GM12878 (cell line): ENCODE measurements at regions not wholly inside any gene's neighbourhood (a gene's known extent, or its start where the extent isn't known, plus 50 kb on each side); places are given as distances from the start of the nearest gene placed in this dataset.

Experiments used
- MTA3 ChIP-seq: IDR thresholded peaks from 2 replicates; pipeline ENCODE4 v1.6.1; 2012; ENCODE audit warnings: low read length, inconsistent platforms, borderline replicate concordance
- MYB ChIP-seq: fragments of 150-350 bp; IDR thresholded peaks from 2 replicates; pipeline ENCODE4 v1.6.1; 2014; ENCODE audit warnings: mild to moderate bottlenecking, low read depth, low read length, borderline replicate concordance
- MYC ChIP-seq: IDR thresholded peaks from 2 replicates; pipeline ENCODE4 v1.6.1; 2011; ENCODE audit warnings: mild to moderate bottlenecking, low read length, moderate library complexity, inconsistent platforms; ENCODE audit not compliant: insufficient read depth, insufficient replicate concordance, insufficient read length, severe bottlenecking
- POLR2AphosphoS5 ChIP-seq: IDR thresholded peaks from 2 replicates; pipeline ENCODE4 v1.6.1; 2011; ENCODE audit warnings: mild to moderate bottlenecking, low read length, inconsistent platforms
- REST ChIP-seq: IDR thresholded peaks from 2 replicates; pipeline ENCODE4 v1.6.1; 2012; ENCODE audit warnings: mild to moderate bottlenecking, low read depth, low read length
- SMAD1 ChIP-seq: fragments of 450-650 bp; IDR thresholded peaks from 2 replicates; pipeline ENCODE4 v1.6.1; 2018; ENCODE audit warnings: mild to moderate bottlenecking, low read depth; ENCODE audit not compliant: partially characterized antibody
- SRF ChIP-seq, 2 experiments: IDR thresholded peaks; 2 replicates each; pipeline ENCODE4 v1.6.1; 2011; ENCODE audit warnings: low read depth in 2 of 2, low read length in 2 of 2, mild to moderate bottlenecking in 1 of 2, moderate library complexity in 1 of 2
- USF2 ChIP-seq: IDR thresholded peaks from 2 replicates; pipeline ENCODE4 v1.6.1; 2011; ENCODE audit warnings: low read depth, low read length, improper control_type of control experiment, borderline replicate concordance
- TF ChIP-seq, protein P1 (sequence below), 3 experiments: IDR thresholded peaks in 2 of 3; conservative IDR thresholded peaks in 1 of 3; 2 replicates each; pipeline ENCODE4 v1.5.1; 2011; ENCODE audit warnings: low read depth in 3 of 3, low read length in 3 of 3, mild to moderate bottlenecking in 3 of 3, control low read depth in 2 of 3, moderate library complexity in 2 of 3, inconsistent platforms in 1 of 3, mixed read lengths in 1 of 3; ENCODE audit not compliant: control insufficient read depth in 2 of 3, insufficient read depth in 1 of 3; ENCODE audit errors: extremely low read depth in 1 of 3

DNA sequence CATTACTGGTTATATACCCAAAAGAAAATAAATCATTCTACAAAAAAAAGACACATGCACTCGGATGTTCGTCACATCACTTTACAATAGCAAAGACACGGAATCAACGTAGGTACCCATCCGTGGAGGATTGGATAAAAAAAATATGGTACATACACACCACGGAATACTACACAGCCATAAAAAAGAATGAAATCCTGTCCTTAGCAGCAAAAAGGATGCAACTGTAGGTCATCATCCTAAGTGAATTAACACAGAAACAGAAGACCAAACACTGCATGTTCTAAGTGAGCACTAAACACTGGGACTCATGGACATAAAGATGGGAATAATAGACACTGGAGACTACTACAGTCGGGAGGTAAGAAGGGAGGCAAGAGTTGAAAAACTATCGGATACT lies 148.6 kb downstream of the CHD1L start:
- no peak for TF ChIP-seq MYB
- TF ChIP-seq SMAD1: no peak
- no peak for TF ChIP-seq MTA3
- no peak for TF ChIP-seq SRF (IDR thresholded peaks at IDR 0.05; ENCODE audit: low read depth in 2 of 2, low read length in 2 of 2)
- TF ChIP-seq, protein P1, sequence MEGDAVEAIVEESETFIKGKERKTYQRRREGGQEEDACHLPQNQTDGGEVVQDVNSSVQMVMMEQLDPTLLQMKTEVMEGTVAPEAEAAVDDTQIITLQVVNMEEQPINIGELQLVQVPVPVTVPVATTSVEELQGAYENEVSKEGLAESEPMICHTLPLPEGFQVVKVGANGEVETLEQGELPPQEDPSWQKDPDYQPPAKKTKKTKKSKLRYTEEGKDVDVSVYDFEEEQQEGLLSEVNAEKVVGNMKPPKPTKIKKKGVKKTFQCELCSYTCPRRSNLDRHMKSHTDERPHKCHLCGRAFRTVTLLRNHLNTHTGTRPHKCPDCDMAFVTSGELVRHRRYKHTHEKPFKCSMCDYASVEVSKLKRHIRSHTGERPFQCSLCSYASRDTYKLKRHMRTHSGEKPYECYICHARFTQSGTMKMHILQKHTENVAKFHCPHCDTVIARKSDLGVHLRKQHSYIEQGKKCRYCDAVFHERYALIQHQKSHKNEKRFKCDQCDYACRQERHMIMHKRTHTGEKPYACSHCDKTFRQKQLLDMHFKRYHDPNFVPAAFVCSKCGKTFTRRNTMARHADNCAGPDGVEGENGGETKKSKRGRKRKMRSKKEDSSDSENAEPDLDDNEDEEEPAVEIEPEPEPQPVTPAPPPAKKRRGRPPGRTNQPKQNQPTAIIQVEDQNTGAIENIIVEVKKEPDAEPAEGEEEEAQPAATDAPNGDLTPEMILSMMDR (IDR thresholded peaks at IDR 0.05 in 2 of 3, conservative IDR thresholded peaks at IDR 0.05 in 1 of 3; ENCODE audit: control insufficient read depth in 2 of 3, extremely low read depth in 1 of 3, insufficient read depth in 1 of 3, low read depth in 3 of 3, low read length in 3 of 3): no peak
- no peak for TF ChIP-seq USF2
- TF ChIP-seq REST: no peak
- TF ChIP-seq MYC: no peak
- no peak for TF ChIP-seq POLR2AphosphoS5
